ENCODE measurements at regions not wholly inside any gene's neighbourhood (a gene's known extent, or its start where the extent isn't known, plus 50 kb on each side); places are given as distances from the start of the nearest gene placed in this dataset.
"Not testable (repeated sequence)": the region's sequence is repeated elsewhere in the genome, so short reads cannot be mapped to it uniquely, and the experiment has no call there.

DNA sequence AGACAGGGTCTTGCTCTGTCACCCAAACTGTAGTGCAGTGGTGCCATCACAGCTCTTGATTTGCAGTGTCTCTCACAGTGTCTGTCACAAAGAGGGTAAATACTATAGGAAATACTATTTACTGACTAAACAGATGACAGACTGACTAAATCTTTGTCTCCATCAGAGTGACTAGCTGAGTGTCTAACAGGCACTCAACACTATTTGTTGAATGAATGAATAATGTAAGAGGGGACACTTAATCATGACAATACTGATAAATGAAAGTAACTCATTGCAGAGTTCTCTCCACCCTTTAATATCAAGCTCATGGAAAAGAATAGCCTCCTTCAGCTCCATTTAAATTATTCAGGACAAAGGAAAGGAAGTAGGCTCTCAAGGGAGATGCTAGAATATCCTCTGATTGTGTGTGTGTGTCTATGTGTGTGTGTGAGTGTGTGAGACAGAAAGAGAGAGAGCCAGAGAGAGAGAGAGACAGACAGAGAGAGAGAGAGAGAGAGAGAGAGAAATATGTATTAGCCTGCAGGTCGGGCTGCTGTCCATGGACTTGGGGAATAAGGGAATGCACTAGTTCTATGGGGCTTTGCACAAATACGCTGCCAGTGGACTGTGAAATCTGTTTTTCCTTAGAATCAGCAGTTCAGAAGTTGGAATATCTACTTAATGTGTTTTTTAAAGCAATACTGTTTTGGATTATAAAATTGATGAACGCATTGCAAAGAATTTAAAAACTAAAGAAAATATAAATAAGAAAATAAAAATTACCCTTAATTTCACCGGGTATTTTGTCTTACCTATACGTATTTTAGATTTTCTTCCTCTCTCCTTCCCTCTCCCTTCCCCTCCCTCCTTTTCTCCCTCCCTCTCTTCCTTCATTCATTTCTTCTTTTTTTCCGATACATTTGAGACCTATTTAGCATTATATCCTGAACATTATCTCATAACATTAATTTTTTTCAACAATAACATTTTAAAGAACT lies 132.9 kb upstream of the LRIG1 start:
- no peak for DNase-seq (ENCODE audit: low read depth)

DNA sequence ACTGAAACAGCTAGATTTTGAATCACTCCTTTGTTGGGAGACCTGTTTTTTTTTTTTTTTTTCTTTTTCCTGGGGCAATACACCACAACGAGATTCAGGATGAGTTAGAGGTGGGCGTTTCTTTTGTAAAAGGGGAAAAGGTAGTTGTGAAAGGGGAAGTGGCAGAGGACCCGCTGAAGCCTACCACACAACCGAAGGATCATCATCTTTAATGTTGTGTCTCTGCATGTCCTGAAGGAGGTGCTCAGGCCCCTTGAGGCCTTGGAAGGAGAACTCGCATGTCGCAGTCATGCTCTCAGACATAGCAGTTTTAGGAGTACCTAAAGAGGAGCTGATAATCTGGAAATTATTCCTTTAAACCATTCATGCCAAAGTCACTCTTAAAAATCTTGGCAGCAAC lies 137.9 kb upstream of the LRIG1 start:
- DNase-seq (ENCODE audit: low read depth), result no peak

DNA sequence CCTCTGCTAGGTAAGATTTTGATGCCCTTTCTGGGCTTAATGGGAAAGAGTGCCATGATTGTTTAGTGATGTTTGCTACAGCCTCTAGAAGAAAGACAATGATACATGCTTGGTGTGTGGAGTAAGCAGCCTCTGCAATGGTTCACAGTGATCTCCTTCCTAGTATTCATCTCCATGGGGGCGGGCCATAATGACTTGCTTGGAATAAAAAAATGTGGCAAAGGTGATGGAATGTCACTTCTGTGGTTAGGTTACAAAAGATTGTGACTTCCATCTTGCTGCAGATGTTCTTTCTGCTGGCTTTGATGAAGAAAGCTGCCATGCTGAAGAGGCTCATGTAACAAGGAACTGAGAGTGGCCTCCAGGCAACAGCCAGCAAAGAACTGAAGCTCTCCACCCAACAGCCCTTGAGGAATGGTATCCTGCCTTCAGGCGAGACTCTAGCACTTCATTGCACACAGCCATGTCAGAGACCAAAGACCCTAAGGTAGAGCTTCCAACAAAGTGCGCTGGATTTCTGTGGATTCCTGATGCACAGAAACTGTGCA lies 139.1 kb upstream of the LRIG1 start:
- DNase-seq (ENCODE audit: low read depth), result no peak

DNA sequence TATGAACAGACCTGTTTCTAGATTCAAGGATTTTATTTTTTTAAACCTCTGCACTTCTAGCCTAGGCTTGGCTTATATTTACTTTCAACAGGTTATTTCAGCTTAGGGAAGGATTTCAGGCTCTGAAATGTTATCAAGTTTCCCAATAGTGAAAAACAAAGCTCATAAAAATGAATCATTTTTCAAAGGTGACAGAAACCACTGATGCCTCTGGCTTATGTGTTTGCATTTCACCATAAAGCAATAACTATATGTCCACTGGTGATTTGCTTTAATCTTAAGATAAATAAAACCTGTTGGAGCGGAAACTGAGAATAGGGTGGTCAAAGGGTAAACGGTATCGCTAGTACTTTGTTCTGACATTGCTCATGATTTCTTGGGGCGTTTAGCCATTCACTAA lies 141.2 kb upstream of the LRIG1 start:
- DNase-seq (ENCODE audit: low read depth), result no peak

DNA sequence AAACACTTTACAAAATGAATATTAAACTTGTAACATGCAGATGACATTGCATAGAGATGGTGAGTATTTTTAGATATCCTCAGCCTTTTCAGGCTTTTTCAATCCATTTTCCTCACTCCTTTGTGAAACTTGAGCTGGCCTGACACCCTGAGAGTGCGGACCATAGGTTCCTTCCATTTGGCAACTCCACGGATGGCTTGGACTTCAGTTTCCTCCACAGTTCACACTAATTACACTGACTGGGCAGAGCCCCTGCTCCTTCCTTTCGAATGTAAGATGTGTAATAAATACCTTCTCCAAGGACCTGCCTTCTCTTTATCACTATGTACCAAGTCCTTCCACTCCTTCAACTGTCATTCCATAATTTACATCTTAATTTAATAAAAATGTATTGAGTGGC lies 141.7 kb upstream of the LRIG1 start:
- no peak for DNase-seq (ENCODE audit: low read depth)

DNA sequence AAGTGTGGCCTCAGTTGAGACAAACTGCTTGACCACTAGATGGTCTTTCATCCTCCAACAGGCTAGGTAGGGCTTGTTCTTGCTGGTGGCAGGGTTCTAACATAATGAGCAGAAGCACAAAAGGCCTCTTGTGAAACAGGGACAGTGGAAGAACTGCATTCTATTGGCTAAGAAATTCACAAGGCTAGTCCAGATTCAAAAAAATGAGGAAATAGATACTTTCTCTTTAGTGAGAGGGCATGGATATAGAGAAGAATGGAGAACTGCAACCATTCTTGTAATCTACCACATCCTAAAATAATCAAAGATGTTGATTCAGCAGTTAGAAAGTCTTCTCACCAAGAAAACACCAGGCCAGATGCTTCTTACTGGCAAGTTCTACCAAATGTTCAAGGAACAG lies 143.7 kb upstream of the LRIG1 start:
- no peak for DNase-seq (ENCODE audit: low read depth)

DNA sequence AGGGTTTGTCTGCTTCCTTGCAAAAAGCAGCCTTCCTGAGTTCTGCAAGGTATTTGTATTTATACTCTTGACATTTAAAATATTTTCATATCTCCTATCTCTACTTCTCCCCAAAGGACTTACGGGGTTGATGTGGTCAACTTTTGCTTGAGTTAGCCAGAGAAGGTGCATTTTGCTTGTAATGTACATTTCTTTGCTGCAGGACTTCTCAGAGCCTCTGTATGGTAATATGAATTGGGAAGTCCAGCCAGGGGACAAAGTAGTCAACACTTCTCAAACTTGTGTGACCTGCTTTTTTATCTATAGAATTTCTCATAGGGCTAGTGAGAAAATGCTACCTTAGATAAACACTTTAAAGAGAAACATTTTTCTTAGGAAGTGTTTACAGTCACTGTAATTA lies 148.2 kb upstream of the LRIG1 start:
- no peak for DNase-seq (ENCODE audit: low read depth)

DNA sequence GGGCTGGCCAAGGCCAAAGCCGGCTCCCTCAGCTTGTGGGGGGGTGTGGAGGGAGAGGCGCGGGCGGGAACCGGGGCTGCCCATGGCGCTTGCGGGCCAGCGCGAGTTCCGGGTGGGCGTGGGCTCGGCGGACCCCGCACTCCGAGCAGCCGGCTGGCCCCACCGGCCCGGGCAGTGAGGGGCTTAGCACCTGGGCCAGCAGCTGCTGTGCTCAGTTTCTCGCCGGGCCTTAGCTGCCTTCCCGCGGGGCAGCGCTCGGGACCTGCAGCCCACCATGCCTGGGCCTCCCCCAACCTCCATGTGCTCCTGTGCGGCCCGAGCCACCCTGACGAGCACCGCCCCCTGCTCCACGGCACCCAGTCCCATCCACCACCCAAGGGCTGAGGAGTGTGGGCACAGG lies 150.7 kb upstream of the LRIG1 start:
- not testable (repeated sequence) for DNase-seq (ENCODE audit: low read depth)

DNA sequence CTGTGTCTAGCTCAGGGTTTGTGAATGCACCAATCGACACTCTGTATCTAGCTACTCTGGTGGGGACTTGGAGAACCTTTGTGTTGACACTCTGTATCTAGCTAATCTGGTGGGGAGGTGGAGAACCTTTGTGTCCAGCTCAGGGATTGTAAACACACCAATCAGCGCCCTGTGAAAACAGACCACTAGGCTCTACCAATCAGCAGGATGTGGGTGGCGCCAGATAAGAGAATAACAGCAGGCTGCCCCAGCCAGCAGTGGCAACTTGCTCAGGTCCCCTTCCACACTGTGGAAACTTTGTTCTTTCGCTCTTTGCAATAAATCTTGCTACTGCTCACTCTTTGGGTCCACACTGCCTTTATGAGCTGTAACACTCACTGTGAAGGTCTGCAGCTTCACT lies 151.3 kb upstream of the LRIG1 start:
- not testable (repeated sequence) for DNase-seq (ENCODE audit: low read depth)

DNA sequence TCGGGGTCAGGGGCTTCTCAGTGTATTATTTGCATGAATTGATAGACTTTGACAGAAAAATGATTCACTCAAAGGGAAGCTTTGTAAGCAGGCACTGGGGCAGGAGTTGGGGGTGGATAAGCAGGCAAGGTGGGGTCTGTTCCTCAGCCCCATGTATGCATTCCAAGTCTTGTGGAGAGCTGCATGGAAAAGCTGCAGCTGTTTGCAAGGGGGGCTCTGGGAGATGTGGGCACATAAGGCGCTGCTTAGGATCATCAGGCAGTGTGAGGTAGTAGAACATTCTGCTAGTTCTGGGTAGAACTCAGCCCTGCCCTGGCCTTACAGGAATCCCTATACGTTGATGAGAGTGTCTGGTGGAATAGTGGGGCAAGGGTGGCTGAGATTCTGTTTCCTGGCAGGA lies 154.2 kb upstream of the LRIG1 start:
- DNase-seq (ENCODE audit: low read depth), result no peak

DNA sequence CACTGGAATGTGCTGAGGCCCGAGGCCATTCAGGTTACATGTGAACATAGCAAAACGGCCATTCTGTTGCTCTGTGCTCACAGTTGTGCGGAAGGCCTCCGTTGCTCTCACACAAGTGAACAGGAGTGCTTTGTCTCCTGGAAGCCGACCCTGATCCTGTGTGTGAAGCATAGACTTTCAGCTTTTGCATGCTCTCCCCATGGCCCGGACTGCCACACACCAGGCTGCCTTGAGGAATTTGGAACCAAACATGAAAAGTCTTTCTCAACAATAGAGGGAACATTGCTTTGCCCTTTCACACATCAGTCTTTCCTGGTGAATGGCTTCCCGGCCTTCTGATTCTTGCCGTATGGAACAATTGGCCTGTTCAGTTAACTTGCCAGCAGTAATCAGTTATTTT lies 154.8 kb upstream of the LRIG1 start:
- DNase-seq (ENCODE audit: low read depth), result no peak

DNA sequence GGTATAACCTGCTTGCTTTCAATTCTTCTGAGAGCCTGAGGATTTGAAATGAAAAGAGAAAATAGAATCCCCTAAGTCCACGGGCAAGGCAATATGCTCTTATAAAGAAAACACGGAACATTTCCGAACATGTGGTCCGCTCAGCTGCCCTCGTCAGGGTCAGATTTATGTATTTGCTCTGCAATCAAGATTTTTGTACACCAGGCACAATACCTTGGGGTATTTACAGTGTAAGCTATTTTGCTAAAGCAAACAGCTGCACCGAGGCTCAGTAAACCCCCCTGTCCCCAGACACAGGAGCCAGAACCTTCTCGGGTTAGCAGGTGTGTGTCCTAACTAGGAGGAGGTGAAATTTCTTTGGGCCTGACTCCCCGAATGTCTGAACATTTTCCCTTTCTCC lies 155.8 kb upstream of the LRIG1 start:
- no peak for DNase-seq (ENCODE audit: low read depth)

DNA sequence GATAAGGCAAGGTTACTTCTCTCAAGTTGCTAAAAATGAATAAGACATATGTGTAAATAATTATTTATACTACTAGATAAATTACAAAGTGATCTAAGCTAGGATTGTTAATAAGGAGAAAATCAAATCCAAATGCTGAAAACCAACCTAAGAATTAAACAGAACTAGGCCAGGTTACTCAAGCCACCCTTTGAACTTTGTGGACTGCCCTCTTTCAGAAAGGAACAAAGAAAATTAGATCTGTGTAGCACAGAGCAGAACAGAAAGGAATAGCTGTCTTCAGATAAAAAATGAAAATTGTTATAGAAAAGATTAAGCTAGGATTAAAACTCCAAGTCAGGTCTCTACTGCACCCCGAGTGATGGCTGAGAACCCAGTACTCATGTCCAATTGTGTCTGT lies 158.2 kb upstream of the LRIG1 start:
- no peak for DNase-seq (ENCODE audit: low read depth)

DNA sequence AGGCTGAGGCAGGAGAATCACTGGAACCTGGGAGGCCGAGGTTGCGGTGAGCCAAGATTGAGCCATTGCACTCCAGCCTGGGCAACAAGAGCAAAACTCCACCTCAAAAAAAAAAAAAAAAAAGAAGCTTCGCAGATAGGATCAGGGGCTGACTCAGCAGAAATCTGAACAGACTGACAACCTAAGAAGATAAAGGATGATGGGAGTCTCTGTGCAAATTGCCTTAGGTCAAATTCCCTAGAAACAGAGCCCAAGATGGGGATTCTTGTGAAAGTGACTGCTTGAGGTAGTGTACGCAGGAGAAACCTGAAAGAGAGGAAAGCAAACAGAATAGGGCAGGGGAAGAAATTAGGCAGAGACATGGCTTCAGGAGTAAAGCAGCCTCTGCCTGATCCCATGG lies 160.8 kb upstream of the LRIG1 start:
- no peak for DNase-seq (ENCODE audit: low read depth)

DNA sequence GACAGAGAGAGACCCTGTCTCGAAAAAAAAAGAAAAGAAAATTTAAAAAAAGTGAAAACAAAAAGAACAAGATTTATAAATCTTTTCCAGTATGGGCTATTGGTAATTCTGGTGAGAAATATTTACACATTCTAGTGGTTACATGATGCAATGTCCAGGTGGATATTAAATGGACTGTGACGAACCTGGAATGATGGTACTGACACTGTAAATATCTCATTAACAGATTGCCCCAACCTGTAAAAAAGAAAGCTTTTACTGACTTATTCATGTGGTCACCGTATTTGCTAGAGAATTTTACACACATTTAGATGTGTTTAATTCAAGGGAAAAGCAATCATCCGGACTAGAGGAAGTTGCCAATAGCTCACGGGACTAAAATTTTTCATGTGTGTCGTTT lies 162.1 kb upstream of the LRIG1 start:
- no peak for DNase-seq (ENCODE audit: low read depth)

DNA sequence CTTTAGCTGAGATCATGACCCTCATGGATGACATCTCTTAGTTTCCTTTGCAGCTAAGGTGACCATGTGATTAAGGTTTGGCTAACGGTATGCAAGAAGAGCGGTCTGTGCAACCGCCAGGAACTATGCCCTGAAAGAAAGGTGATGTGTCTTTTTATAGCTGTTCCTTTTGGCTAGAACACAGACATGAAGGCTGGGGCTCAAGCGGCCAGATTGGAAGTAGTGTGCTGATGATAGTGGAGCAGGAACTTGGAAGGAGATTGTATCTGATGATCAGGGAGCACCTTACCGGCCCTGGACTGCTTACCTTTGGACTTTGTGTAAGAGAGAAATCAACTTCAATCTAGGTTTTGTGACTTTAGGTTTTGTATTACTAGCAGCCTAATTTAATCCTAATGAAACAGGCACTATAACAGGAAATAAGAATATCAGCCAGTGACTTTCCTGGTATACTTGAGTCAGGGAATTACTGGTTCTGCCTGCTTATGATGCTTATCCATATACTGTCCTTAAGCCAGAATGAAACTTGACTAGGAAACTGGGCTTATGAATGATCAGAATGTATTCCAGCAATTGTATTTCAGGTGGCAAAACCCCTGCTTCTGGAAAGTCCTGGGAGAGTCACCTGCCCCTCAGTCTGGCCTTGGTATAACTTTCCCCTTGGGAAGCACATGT lies 164.3 kb upstream of the LRIG1 start:
- no peak for DNase-seq (ENCODE audit: low read depth)

DNA sequence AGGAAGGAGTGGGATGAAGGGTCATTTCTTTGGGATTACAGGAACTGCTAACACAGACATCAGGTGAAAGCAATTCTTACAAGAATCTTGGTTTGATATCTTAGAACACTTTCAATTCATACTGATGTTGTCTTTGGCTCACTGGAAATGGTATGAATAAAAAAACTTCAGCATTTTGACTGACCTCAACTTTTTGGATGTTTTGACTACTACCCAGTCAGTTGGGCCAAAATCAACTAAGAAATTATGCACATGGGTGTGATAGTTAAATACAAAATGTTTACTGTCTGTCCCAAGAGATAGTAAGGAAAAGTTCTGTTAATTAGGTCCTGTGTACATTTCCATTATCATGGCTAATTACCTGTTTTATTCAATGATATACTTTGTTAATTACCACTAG lies 165.5 kb upstream of the LRIG1 start:
- DNase-seq (ENCODE audit: low read depth), result no peak

DNA sequence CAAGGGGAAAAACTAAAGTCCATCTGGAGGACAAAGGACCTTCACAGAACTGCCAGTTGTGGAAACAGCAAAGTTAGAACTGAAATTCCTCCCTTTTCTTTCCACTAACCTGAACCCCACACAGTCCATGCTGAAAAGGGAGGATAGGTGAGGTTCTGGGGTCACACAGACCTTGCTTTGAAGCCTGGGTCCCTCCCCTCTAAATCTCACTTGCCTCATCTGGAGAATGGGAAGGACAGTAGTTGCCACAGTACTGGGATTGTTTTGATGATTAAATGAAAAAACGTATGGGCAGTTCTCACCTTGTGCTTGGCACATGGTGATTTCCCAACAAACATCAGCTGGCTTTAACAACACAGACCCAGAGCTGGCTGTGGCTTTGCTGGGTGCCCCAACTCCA lies 166.4 kb upstream of the LRIG1 start:
- no peak for DNase-seq (ENCODE audit: low read depth)

DNA sequence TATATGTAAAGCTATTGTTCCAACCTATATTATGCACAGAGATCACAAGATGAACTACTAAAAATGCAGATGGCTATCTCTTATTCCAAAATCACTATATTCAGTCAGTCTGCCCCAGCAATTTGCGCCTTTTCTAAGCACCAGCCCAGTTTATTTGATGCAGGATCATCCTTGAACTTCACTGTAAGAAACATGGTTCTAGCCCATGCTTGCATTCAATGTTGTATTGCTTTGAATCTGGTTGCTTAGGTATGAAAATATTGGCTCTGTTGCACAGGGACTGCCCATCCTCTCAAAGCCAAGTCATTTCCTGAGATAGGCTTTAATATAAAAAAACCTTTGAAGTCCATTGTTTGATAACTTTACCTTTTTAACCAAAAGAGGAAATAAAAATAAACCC lies 170.5 kb upstream of the LRIG1 start:
- no peak for DNase-seq (ENCODE audit: low read depth)

DNA sequence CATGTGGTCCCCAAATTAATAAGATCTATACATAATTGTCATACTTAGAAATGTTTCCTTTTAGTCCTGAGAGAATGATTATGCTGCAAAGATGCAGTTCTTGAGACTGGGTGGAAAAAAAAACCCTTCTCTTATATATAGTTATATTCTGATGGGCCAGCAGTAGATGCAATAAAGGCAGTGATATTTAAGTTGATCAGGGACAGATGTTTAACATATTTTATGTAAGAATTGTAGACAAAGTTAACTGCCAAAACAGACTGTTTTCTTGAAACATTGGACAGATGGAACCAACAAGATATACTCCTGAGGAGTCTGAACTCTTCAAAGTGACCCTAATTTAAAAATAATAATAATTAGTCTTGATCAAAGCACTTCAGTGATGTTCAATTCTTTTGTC lies 172.0 kb upstream of the LRIG1 start:
- DNase-seq (ENCODE audit: low read depth), result no peak

DNA sequence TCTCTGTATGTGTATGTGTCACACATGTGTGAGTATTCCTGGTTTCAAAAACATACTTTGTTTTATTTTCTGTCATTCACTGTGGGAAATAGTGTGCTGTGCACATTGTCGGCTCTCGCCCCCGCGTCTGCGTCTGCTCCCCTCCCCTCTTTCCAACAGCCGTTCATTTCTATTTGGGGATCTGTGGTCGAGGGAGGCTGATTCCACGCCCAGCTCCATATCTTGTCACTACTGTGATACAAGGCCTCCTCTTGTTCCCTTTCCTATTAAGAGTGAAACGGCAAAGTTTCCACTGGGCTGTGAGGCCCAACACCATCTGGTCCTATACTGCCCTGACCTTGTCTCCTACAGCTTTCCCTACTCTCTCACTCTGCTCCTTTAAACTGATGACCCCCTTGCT lies 172.5 kb upstream of the LRIG1 start:
- no peak for DNase-seq (ENCODE audit: low read depth)

DNA sequence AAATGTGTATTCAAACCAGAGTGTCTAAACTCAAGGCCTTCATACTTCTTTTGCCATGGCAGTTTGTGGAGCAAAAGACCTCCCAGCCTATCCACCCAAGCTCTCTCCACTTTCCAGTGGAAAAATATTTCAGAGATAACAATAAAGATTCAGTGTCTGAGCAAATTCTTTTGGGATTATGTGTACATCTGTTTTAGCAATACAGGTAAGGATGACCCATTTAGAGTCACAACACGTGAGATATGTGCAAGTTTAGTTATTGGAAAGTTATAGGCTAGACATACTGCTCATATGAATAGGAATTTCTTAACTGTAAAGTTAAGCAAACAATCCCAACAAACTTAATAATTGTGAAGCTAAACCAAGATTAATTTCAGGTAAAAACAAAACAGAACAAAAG lies 174.5 kb upstream of the LRIG1 start:
- no peak for DNase-seq (ENCODE audit: low read depth)

DNA sequence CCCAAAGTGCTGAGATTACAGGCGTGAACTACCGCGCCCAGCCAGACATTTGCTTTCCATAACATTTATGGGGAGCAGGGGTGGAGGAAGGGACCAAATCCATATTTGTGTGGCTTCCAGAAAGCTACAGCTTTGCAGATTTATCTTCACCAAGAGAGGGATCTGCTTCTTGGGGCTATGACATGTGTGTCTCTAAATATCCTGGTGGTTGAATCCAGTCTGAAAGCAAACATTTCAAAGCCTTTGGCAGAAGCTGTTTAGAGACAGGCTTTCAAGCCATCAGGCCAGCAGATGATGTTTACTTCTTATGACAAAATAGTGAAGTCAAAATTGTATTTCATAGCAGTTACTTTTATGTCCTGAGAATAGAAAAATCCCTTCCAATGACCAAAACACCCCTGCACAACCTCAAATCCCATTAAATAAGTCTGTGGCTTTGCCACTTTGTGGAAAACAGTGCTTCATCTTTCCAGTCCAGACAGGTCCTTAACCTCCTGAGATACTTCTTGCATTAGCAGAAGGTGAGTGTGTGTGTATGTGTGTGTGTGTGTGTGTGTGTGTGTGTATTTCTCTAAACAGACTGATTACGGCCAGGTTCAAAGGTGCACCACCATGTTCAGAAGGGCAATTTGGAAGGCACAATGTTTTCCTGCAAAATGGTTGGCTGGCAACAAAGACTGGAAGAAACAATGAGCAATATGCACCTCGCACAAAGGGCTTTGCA lies 191.4 kb upstream of the LRIG1 start:
- DNase-seq (ENCODE audit: low read depth), result no peak
